HG02852 (cell line): ENCODE measurements at regions not wholly inside any gene's neighbourhood (a gene's known extent, or its start where the extent isn't known, plus 50 kb on each side); places are given as distances from the start of the nearest gene placed in this dataset.
"Not testable (repeated sequence)": the region's sequence is repeated elsewhere in the genome, so short reads cannot be mapped to it uniquely, and the experiment has no call there.

Experiments
- ATAC-seq: cut with Tn5 transposase; IDR thresholded peaks from one replicate; pipeline ENCODE4 v1.9.1; 2021; ENCODE audit warnings: mild to moderate bottlenecking, moderate library complexity; ENCODE audit not compliant: unreplicated experiment

- ATAC-seq, result no peak
Measured at GRCh38 chr10:52966904-52967303, 194.3 kb upstream of the MBL2 start.

DNA sequence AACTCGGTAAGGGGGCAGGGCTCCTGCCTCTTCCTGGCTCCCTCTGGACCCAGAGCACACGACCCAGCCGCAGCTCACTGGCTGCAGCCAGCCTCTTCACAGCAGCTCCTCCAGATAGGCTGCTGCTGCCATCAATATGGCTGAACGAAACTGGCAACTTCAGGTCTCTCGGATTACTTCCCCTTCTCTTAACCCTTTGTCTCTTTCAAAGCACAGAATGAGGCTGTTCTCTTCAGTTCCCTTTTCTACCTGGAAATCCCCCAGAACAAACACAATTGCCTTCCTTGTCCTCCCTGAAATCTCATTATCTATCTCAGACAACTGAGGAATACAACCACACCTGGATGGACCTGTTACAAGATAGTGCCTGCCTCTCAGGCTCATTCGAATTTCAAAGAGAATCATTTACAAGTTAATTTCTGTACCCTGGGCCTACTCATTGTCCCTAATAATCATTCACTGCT lies 193.4 kb upstream of the MBL2 start:
- peak; percentile 97 for ATAC-seq

GRCh38 chr10:52965509-52965908 lies 192.9 kb upstream of the MBL2 start:
- ATAC-seq, result peak; percentile 2

DNA sequence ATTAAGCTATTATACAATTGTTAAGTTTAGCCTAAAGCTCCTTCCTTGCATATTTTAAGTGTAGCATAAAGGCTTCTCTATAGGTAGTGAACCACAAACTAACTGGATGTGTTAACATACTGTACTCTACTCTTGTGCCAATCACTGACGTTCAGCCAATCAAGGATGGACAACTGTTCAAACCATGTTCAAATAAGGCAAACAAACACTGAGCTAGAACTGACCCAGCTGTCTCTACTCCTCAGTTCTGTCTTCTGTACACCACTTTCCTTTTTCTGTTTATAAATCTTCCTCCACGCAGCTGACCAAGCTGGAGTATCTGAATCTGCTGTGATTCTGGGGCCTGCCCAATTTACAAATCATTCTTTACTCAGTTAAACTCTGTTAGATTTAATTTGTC lies 188.7 kb upstream of the MBL2 start:
- no peak for ATAC-seq

DNA sequence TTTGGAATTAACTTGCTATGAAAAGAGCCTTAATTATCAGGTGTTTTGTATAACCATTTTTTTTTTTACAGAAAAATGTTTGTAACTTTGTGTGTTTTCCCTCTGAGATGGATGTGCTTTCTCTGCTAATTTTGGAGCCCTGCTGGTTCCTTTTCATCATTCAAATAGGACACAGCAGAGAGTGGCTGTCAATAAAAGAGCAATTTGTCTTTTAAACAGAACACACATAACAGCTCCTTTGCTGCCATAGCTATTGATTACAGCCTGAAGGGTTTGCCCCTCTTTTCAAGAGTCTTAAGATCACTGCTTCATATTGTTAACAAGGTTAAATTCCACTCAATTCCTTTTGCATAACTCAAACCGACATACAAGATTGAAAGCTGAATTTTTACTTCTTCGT lies 187.2 kb upstream of the MBL2 start:
- no peak for ATAC-seq

GRCh38 chr10:52956861-52957260 lies 184.3 kb upstream of the MBL2 start:
- peak; percentile 36 for ATAC-seq

- no peak for ATAC-seq
Measured at GRCh38 chr10:52956461-52956860, 183.9 kb upstream of the MBL2 start.

DNA sequence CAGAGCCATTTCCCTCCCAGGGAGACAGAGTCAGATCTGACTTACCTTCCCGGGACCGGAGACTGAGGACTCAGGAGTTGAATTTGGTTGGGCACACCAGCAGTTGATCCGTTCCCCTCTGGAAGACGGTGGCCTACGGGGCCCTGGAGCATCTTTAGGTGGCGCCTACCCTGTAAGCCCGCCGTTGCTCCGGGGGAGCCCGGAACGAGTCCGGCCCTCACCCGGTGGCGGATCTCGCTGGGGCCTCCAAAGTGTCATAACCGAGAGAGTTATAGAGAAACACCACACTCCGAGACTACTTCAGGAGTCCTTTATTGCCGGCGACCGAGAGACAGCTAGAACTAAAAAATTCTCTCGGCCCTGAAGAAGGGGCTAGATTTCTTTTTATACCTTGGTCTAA lies 182.8 kb upstream of the MBL2 start:
- no peak for ATAC-seq

GRCh38 chr10:52954407-52954806 lies 181.8 kb upstream of the MBL2 start:
- ATAC-seq, result no peak

GRCh38 chr10:52952391-52953055 lies 179.9 kb upstream of the MBL2 start:
- no peak for ATAC-seq

- ATAC-seq, result peak; percentile 96
Measured at GRCh38 chr10:52951824-52952223, 179.2 kb upstream of the MBL2 start.

GRCh38 chr10:52950578-52950977 lies 178.0 kb upstream of the MBL2 start:
- ATAC-seq, result no peak

DNA sequence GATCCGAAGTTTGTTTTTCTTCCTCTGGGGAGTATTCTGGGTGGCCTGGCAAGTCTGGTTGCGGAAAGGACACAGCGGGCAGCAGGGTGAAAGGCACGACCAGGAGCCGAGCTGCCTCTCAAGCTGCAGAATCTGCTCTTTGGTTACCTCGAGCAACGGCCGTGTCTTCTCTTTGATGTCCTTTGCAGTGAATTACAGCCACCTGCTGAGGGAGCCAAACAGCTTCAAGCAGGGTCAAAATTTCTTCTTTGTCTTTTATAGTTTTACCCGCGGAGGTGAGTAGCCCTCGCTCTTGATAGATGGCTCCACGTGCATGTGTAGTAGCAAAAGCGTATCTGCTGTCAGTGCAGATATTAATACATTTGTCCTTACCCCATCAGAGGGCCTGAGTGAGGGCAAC lies 177.3 kb upstream of the MBL2 start:
- no peak for ATAC-seq

DNA sequence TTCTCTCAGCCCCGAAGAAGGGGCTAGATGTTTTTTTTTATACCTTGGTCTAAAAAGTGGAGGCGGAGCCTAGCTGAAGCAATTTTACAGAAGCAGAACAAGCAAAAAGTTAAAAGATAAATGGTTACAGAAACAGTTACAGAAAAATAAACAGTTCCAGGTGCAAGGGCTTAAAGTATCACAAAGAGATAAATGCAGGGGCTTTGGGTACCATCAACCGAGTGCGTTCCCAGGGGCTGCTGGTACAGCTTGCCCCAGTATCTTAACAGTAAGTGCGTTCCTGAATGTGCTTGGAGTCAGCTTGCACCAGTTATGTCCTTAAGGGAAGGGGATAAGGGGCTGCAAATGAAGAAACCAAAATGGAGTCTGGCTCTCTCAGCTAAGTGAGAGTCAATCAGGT lies 173.9 kb upstream of the MBL2 start:
- no peak for ATAC-seq

- ATAC-seq, result not testable (repeated sequence)
Measured at GRCh38 chr10:52945521-52945920, 172.9 kb upstream of the MBL2 start.

DNA sequence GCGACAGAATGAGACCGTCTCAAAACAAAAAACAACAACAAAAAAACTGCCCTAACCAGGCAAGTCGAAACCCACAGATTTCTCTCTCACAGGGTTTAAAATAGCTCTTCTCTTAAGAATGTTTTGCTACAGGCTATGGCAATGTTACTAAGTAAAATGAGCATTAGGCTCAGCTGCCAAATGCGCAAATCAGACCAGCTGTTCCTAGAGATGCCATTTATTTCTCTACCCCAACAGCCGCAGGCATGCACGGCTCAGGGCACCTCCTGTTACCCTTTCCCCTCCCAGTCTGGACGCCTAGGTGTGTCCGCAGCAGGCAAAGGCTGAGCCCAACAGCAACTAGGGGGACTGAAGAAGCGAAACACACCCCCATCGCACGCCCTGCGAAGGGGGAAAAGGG lies 168.3 kb upstream of the MBL2 start:
- no peak for ATAC-seq

GRCh38 chr10:52939894-52940293 lies 167.3 kb upstream of the MBL2 start:
- ATAC-seq, result no peak

DNA sequence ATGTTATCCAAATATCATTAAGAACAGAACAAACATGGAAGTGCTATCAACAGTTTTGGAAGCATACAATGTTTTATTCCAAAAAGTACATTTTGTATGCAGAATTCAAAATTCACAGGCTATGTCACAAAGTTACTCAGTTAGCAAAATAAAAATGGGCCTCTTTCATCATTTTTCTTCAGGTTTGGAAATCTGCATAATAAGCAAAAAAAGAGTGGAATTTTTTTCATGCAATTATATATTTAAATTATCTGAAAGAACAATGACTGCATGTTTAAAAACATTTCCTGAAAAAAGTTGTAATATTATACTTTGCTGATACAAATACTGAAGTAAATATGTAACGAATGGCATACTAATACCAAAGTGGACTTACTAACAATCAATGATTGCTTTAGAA lies 161.2 kb upstream of the MBL2 start:
- ATAC-seq, result no peak

DNA sequence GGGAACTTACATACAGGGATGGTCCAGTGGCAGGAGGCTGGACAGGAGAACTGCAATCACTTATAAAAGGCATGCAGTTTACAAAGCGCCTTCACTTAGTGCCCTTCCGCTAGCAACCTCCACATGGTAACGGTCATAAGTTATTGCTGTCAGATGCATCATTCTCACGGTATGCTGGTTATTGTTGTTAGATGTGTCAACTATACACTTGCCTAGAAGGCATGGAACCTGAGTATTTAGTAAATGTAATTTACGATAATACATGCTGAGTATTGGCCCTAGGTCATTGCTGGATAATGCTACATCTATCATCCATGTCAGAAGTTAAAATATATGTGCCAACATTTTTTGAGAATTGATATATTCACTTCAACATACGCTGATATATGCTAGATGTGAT lies 155.1 kb upstream of the MBL2 start:
- ATAC-seq, result no peak

- no peak for ATAC-seq
Measured at GRCh38 chr10:52923520-52923919, 150.9 kb upstream of the MBL2 start.

GRCh38 chr10:52918714-52919305 lies 146.2 kb upstream of the MBL2 start:
- no peak for ATAC-seq

- no peak for ATAC-seq
Measured at GRCh38 chr10:52915391-52915790, 142.8 kb upstream of the MBL2 start.

DNA sequence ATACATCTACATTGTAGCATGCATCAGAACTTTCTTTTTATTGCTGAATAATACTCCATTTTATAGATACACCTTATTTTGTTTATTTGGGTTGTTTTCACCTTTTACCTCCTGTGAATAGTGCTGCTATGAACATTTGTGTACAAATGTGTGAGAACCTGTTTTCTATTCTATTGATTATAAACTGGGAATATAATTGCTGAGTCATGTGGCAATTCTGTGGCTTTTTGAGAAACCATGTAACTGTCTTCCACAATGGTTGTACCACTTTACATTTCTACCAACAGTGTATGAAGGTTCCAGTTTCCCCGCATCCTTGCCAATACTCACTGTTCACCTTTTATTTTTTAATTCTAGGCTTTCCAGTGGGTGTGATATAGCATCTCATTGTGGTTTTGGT lies 138.6 kb upstream of the MBL2 start:
- ATAC-seq, result no peak
